Spinal cord (tissue), 9 donors: ENCODE measurements at regions not wholly inside any gene's neighbourhood (a gene's known extent, or its start where the extent isn't known, plus 50 kb on each side); places are given as distances from the start of the nearest gene placed in this dataset.
A peak's percentile ranks its signal among the peaks of the same experiment; 100 is the strongest.
"Not testable (repeated sequence)": the region's sequence is repeated elsewhere in the genome, so short reads cannot be mapped to it uniquely, and the experiment has no call there.

Experiments
- DNase-seq, 6 donors: peaks; one replicate each; pipeline versions ENCODE4 v3.0.0 to v3.0.0-alpha.2; 2013 to 2015; ENCODE audit warnings: low spot score in 6 of 6, low read depth in 4 of 6
- H3K27ac ChIP-seq: one replicate; pipeline ENCODE4 v1.5.1; 2013; ENCODE audit warnings: low read depth, low read length, control low read depth
- H3K27me3 ChIP-seq: one replicate; pipeline ENCODE4 v1.6.1; 2013; ENCODE audit warnings: low read length; ENCODE audit not compliant: control insufficient read depth, insufficient read depth
- H3K36me3 ChIP-seq: one replicate; pipeline ENCODE4 v1.6.1; 2013; ENCODE audit warnings: low read length; ENCODE audit not compliant: control insufficient read depth, insufficient read depth
- H3K4me1 ChIP-seq: one replicate; pipeline ENCODE4 v1.6.1; 2013; ENCODE audit warnings: low read length; ENCODE audit not compliant: control insufficient read depth, insufficient read depth
- H3K4me3 ChIP-seq: one replicate; pipeline ENCODE4 v1.5.1; 2013; ENCODE audit warnings: low read depth, low read length, control low read depth
- H3K9me3 ChIP-seq: one replicate; pipeline ENCODE4 v1.6.1; 2013; ENCODE audit warnings: low read length; ENCODE audit not compliant: control insufficient read depth, insufficient read depth
- WGBS: methylation state at CpG from one replicate; pipeline ENCODE4 v1.1.5; 2013; ENCODE audit warnings: missing lambda C conversion rate; ENCODE audit not compliant: insufficient coverage; 5-methylcytosine and 5-hydroxymethylcytosine counted together
- donor health status: healthy.

- DNase-seq: no peak
- Histone ChIP-seq H3K4me1 (no peaks in the 10 kb centered on the region), H3K36me3 (no peaks in the 10 kb centered on the region), H3K27me3 (no peaks in the 10 kb centered on the region), H3K9me3 (no peaks in the 10 kb centered on the region), H3K4me3 (no peak overlapping the region), H3K27ac (no peak overlapping the region)
- WGBS: 74% methylated on average over 2 of the region's 3 CpGs
These were observed 290.7 kb upstream of the FOLH1 start for GRCh38 chr11:49499117-49499516.

- no peaks in the 10 kb centered on the region for H3K4me1 ChIP-seq
These were observed 296.8 kb upstream of the FOLH1 start for GRCh38 chr11:49505231-49505630.

DNA sequence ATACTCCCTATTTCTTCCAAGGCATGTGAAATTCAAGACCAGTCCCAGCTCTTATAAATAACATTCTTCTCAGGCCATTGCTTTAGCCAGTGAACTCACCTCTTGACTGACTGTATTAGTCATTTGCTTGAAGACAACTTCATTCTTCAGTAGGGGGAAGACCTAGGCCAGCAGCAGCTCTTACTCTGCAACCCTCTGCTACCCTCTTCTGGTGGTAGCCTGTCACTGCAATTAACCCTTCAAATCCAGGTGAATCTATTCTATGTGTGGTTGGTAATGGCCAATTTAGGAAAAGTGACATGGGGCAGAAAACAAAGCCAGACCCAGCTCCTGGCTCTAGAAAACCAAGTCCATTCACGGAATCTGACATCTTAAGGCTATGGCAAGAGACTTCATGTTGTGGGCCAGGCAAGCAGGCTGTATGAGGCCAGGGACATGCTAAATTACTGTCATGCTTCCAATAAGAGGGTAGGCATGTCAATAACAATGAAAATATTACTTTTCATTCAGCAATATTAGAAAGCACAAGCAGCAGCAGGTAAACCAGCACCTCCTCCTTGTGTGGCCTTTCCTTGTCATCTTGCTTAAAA lies 317.9 kb upstream of the FOLH1 start:
- H3K9me3 ChIP-seq, H3K4me1 ChIP-seq, H3K27me3 ChIP-seq, H3K27ac ChIP-seq, H3K36me3 ChIP-seq, H3K4me3 ChIP-seq: not testable (repeated sequence)
- WGBS: 27% methylated on average over 1 of the region's 1 CpG
- DNase-seq: peak in 2 of 6 donors; percentile 4 to 27

More at GRCh38 chr11:49505231-49505630, 296.8 kb upstream of the FOLH1 start:
- Histone ChIP-seq H3K27ac (no peak overlapping the region), H3K4me3 (no peak overlapping the region), H3K9me3 (no peaks in the 10 kb centered on the region), H3K27me3 (no peaks in the 10 kb centered on the region), H3K36me3 (no peaks in the 10 kb centered on the region)
- no peak for DNase-seq

DNA sequence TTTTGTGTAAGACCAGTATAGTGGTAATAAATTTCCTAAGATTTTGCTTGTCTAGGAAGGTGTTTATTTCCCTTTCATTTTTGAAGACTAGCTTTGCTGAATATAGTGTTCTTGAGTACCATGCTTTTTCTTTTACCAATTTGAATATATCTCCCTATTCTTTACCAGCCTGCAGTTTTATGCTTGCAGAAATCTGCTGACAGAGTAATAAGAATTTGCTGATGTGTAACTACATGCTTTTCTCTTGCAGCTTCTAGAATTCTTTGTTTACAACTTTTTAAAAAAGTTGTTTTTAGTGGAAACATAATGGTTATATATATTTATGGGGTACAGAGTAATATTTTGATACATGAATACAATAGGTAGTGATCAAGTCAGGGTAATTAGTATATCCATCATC lies 324.8 kb upstream of the FOLH1 start:
- Histone ChIP-seq H3K4me3 (no peak overlapping the region), H3K9me3 (no peaks in the 10 kb centered on the region), H3K27ac (no peak overlapping the region), H3K27me3 (no peaks in the 10 kb centered on the region), H3K36me3 (no peaks in the 10 kb centered on the region), H3K4me1 (no peaks in the 10 kb centered on the region)
- no peak for DNase-seq

DNA sequence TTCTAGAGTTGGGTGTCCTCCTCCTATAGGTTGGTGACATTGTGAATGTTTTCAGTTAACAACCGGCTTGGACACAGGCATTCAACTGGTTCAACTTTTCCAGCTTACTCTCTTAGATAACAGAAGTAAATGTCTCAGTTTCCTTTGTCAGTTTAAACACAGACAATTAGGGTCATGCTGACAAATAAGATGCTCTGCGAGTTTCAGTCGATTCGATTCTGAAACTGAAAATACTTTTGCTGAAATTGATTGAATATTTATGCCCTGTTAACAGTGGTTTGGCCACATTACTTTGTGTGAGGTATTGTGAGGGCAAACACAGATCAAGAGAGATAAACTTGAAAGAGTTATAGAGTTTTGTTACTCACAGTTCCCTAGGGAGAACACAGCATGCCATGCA lies 330.5 kb upstream of the FOLH1 start:
- not testable (repeated sequence) for H3K27ac ChIP-seq, DNase-seq, H3K4me3 ChIP-seq, H3K27me3 ChIP-seq, H3K4me1 ChIP-seq, H3K36me3 ChIP-seq, H3K9me3 ChIP-seq
- no CpG with 5 or more reads among the region's 4 CpGs for WGBS

- H3K27ac ChIP-seq, H3K4me1 ChIP-seq, H3K27me3 ChIP-seq, H3K4me3 ChIP-seq, H3K9me3 ChIP-seq, H3K36me3 ChIP-seq: not testable (repeated sequence)
- 4% methylated on average over 30 of the region's 42 CpGs for WGBS
- peak in 2 of 6 donors; percentile 9 to 58 for DNase-seq
These were observed 350.0 kb upstream of the FOLH1 start for GRCh38 chr11:49558261-49558847.

GRCh38 chr11:49560593-49560992 lies 352.2 kb upstream of the FOLH1 start:
- not testable (repeated sequence) for H3K9me3 ChIP-seq, H3K27ac ChIP-seq, H3K36me3 ChIP-seq, H3K27me3 ChIP-seq, H3K4me3 ChIP-seq, H3K4me1 ChIP-seq
- peak in 2 of 6 donors; percentile 10 to 59 for DNase-seq
- WGBS: 9% methylated on average over 9 of the region's 13 CpGs

DNA sequence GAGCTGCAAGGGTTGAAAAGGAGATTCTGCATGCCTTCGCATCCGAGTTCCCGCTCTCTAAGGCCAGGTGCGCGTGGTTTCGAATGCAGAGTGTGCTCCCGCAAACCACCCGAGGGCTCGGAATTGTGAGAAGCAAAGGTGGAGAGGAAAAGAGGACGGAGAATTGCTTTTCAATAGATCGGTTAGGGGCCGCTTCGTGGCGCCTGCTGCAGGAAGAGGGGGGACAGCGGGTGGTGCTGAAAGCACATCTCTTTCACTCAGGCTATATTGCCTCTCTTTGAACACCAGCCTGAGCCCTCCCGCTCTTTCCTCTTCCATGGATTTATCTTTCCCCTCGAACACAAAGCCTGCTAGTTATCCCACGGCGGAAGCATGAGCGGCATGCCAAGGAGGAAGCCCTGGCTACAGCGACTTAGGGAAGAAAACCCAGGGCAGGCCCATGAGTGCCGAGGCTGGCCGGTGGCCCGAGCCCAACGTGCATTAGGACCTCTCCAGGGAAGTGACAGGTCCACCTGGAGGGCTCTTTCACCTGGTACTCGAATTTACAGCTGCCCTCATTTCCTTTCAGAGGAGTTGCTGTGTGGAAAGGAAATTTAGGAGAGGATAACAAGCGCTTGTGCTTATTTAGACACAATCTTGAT lies 353.0 kb upstream of the FOLH1 start:
- H3K9me3 ChIP-seq, H3K27ac ChIP-seq, H3K4me1 ChIP-seq, H3K4me3 ChIP-seq, H3K36me3 ChIP-seq, H3K27me3 ChIP-seq: not testable (repeated sequence)
- 7% methylated on average over 15 of the region's 27 CpGs for WGBS
- peak in 1 of 6 donors; percentile 8 for DNase-seq

GRCh38 chr11:49562262-49562661 lies 353.9 kb upstream of the FOLH1 start:
- H3K36me3 ChIP-seq, H3K27me3 ChIP-seq, H3K27ac ChIP-seq, H3K9me3 ChIP-seq, H3K4me1 ChIP-seq, DNase-seq, H3K4me3 ChIP-seq: not testable (repeated sequence)
- no CpG with 5 or more reads among the region's 5 CpGs for WGBS

DNA sequence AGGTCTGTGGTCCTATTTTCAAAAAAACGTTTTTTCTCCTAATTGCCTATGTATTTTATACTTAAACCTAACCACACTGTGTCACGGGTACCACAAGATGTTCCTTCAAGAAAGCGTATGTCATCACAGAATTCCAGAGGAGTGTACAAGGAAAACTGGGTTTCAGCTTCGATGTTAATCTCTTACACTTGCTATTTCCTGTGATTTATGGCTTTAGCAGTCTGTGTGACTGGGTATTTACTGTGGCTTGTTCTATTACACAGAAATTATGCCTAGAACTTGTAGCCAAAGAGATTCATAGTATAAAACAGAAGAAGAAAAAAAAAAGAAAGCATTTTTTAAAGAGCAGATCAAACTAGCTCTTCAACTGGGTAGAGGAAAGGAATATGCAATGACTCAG lies 371.1 kb upstream of the FOLH1 start:
- not testable (repeated sequence) for H3K36me3 ChIP-seq, H3K4me3 ChIP-seq, H3K27me3 ChIP-seq, H3K4me1 ChIP-seq, H3K9me3 ChIP-seq, DNase-seq, H3K27ac ChIP-seq
- WGBS: no CpG with 5 or more reads among the region's 4 CpGs
